Choroid plexus epithelial cell (primary cell): ENCODE measurements at regions not wholly inside any gene's neighbourhood (a gene's known extent, or its start where the extent isn't known, plus 50 kb on each side); places are given as distances from the start of the nearest gene placed in this dataset.

Source experiments
- DNase-seq: peaks from one replicate; pipeline ENCODE4 v3.0.0-alpha.2; 2010; ENCODE audit warnings: low read depth
- H3K4me3 ChIP-seq: 2 replicates; pipeline ENCODE4 v1.5.1; 2011; ENCODE audit warnings: low read depth, mild to moderate bottlenecking, control low read depth, low read length, moderate library complexity
- TF ChIP-seq, protein P1 (sequence below): conservative IDR thresholded peaks from 2 replicates; pipeline ENCODE4 v1.5.1; 2011; ENCODE audit warnings: low read depth, mild to moderate bottlenecking, control low read depth, inconsistent platforms, low read length, moderate library complexity

GRCh38 chr2:181348107-181348837 lies 108.9 kb upstream of the ITGA4 start:
- H3K4me3 ChIP-seq: no peak overlapping the region
- DNase-seq: no peak
- TF ChIP-seq, protein P1, sequence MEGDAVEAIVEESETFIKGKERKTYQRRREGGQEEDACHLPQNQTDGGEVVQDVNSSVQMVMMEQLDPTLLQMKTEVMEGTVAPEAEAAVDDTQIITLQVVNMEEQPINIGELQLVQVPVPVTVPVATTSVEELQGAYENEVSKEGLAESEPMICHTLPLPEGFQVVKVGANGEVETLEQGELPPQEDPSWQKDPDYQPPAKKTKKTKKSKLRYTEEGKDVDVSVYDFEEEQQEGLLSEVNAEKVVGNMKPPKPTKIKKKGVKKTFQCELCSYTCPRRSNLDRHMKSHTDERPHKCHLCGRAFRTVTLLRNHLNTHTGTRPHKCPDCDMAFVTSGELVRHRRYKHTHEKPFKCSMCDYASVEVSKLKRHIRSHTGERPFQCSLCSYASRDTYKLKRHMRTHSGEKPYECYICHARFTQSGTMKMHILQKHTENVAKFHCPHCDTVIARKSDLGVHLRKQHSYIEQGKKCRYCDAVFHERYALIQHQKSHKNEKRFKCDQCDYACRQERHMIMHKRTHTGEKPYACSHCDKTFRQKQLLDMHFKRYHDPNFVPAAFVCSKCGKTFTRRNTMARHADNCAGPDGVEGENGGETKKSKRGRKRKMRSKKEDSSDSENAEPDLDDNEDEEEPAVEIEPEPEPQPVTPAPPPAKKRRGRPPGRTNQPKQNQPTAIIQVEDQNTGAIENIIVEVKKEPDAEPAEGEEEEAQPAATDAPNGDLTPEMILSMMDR: no peak

DNA sequence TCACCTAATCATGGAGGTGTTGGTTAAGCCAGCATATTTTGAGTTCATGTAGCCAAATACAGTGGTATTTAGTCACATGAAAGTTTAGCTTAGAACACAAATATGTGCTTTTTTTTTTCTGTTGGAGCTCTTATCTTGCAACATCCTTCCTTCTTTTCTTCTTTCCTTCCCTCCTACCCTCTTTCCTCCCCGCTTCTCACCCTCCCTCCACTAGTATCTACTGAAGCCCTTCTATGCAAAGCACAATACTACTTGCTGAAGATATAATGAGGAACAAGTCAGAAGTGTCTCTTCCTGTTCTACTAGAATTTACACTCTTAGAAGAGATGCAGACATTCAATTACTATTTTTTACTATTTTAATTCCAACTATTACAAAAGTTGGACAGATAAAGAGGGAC lies 105.0 kb upstream of the ITGA4 start:
- TF ChIP-seq, protein P1: no peak
- H3K4me3 ChIP-seq: no peak overlapping the region
- DNase-seq: peak; percentile 40

DNA sequence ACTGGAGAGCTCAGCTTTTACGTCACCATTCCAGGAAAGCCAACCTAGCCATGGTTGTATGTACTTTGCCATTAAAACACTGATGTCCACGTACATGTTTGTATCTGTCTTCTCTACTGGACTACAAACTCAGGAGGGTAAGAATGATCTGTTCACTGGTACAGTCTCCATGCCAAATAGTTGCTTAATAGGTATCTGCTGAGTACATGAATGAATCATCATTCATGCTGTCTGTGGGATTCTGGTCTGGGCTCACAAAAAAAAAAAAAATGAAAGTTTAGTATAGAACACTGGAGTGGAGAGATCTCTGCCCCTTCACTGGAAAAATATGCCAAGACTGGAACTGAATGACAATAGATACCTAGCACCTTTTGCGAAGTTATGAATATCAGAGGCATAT lies 102.6 kb upstream of the ITGA4 start:
- peak; percentile 95 for DNase-seq
- H3K4me3 ChIP-seq: no peak overlapping the region
- TF ChIP-seq, protein P1: no peak

DNA sequence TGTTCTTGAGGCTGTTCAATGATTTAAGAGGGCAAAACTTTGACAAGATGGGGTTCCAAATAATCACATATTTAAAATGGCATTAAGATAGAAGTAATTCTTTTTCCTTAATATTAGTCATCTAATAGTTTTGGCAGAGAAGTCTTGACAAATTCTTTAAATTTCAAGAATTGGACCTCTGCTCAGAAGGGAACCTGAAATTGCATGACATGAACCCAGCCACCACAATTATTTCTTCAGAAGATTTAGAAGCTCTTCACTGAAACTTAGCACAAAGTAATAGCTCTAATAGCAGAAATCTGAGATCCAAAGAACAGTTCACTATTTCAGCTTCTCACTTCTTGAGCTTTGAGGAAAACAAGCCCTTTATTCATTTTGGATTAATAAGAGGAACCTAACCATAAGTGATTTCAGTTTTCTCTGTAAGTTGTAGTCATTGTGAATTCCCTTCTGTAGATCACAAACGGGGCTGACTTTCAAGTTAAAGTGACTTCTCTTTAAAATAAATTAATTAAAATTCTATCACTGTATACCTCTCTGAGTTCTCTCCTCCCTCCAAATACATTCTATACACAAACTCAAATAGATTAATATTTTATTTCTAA lies 100.6 kb upstream of the ITGA4 start:
- H3K4me3 ChIP-seq: no peak overlapping the region
- TF ChIP-seq, protein P1: no peak
- DNase-seq: peak; percentile 73

DNA sequence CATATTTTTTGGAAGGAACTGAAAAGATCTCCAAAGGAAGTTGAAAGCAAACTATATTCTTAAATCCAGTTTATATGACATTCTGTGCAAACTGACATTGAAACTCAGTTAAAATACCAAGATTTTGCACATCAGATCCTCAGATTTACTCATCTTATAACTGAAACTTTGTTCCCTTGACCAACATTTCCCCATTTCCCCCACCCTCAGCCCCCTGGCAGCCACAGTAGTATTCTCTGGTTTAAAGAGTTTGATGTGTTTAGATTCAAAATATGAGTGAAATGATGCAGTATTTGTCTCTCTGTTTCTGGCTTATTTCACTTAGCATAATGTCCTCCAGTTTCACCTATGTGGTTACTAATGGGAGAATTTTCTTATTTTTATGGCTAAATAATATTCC lies 99.2 kb upstream of the ITGA4 start:
- TF ChIP-seq, protein P1: no peak
- no peak overlapping the region for H3K4me3 ChIP-seq
- DNase-seq: no peak

DNA sequence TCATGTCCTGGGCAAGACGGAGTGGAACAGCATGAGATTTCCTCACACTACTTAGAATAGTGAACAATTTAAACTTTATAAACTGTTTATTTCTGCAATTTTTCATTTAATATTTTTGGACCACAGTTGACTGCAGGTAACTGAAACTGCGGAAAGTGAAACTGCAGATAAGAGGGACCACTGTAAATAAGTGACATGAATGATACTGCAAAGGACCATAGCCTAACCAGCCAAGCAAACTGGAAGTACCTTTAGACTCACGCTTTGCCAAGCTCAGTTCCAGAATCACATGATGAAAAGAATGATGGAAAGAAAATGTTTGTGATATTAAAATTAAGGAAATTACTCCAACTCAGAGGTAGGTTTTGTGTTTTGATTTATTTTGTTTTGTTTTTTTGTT lies 94.6 kb upstream of the ITGA4 start:
- H3K4me3 ChIP-seq: no peak overlapping the region
- no peak for DNase-seq
- TF ChIP-seq, protein P1: no peak

DNA sequence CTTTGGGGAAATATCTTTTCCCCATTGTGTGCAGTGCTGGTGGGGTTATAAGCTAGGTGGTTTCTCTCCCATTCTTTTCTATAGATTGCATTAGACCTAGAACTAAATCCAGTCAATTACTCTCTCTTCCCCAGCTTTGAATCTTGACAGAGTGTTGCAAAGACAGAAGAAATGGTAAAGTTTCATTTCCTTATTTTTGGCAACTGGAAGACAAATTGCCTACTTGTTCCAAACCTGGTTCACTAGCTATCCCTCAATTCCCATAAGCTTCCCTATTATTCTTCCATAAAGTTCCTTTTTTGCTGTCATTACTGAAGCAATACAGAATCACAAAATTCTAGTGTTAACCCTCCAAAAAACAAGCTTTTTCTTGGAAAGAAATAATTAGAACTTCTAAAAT lies 94.0 kb upstream of the ITGA4 start:
- H3K4me3 ChIP-seq: no peak overlapping the region
- DNase-seq: no peak
- TF ChIP-seq, protein P1: no peak
